Gastrocnemius medialis (tissue), 4 donors: ENCODE measurements at regions not wholly inside any gene's neighbourhood (a gene's known extent, or its start where the extent isn't known, plus 50 kb on each side); places are given as distances from the start of the nearest gene placed in this dataset.
"Not testable (repeated sequence)": the region's sequence is repeated elsewhere in the genome, so short reads cannot be mapped to it uniquely, and the experiment has no call there.

ENCODE experiments used
- ATAC-seq, 2 donors: fragments of 150-250 bp; one replicate each; pipeline ENCODE4 v1.9.1; 2016
- DNase-seq, 2 donors: peaks; one replicate each; pipeline ENCODE4 v3.0.0-alpha.2; 2019
- H3K27ac ChIP-seq, 4 donors: fragments of 200-600 bp; sonication (generic); 1 replicate in 1 of 4; 2 replicates in 3 of 4; pipeline ENCODE4 v1.5.1; 2016 to 2018; ENCODE audit warnings: mild to moderate bottlenecking in 2 of 4, moderate library complexity in 1 of 4
- H3K27me3 ChIP-seq, 3 donors: fragments of 200-600 bp; sonication (generic) in 2 of 3; 1 replicate in 1 of 3; 2 replicates in 2 of 3; pipeline versions ENCODE4 v1.5.1 to v1.6.0; 2016 to 2019; ENCODE audit warnings: mild to moderate bottlenecking in 1 of 3, moderate library complexity in 1 of 3
- H3K36me3 ChIP-seq, 2 donors: fragments of 200-600 bp; sonication (generic) in 1 of 2; one replicate each; pipeline ENCODE4 v1.5.1; 2017 to 2018
- H3K4me1 ChIP-seq, 2 donors: fragments of 200-600 bp; sonication (generic) in 1 of 2; one replicate each; pipeline ENCODE4 v1.5.1; 2016 to 2017; ENCODE audit warnings: mild to moderate bottlenecking in 2 of 2
- H3K4me3 ChIP-seq, 4 donors: fragments of 200-600 bp; sonication (generic) in 3 of 4; 1 replicate in 1 of 4; 2 replicates in 3 of 4; pipeline ENCODE4 v1.5.1; 2016 to 2019; ENCODE audit warnings: mild to moderate bottlenecking in 2 of 4
- H3K9me3 ChIP-seq, 3 donors: fragments of 200-600 bp; sonication (generic) in 2 of 3; 1 replicate in 1 of 3; 2 replicates in 2 of 3; pipeline ENCODE4 v1.5.1; 2016 to 2019
- CTCF ChIP-seq, 5 experiments: fragments of 450-650 bp in 3 of 5; fragments of 200-600 bp in 2 of 5; sonication (generic) in 2 of 5; IDR thresholded peaks in 4 of 5; conservative IDR thresholded peaks in 1 of 5; 1 replicate in 4 of 5; 2 replicates in 1 of 5; pipeline ENCODE4 v1.5.1; 2016 to 2019; ENCODE audit warnings: antibody characterized with exemption in 5 of 5, mild to moderate bottlenecking in 3 of 5, moderate library complexity in 3 of 5
- POLR2A ChIP-seq, 2 donors: fragments of 450-650 bp; IDR thresholded peaks; one replicate each; pipeline ENCODE4 v1.6.1; 2017; ENCODE audit warnings: antibody characterized with exemption in 2 of 2, mild to moderate bottlenecking in 2 of 2, moderate library complexity in 2 of 2
- in situ Hi-C, 4 donors: fragments of 200-750 bp; cut with MboI; loops; one replicate each; pipeline versions ENCODE4 v1.15.0 to v1.8.0; 2017; ENCODE audit warnings: low sequenced_read_pairs in 4 of 4
- intact Hi-C: fragments of 100-400 bp; cut with DNase I; formaldehyde crosslinking; loops from one replicate; pipeline ENCODE4 v1.15.1; 2023; ENCODE audit warnings: low total_unique reads

DNA sequence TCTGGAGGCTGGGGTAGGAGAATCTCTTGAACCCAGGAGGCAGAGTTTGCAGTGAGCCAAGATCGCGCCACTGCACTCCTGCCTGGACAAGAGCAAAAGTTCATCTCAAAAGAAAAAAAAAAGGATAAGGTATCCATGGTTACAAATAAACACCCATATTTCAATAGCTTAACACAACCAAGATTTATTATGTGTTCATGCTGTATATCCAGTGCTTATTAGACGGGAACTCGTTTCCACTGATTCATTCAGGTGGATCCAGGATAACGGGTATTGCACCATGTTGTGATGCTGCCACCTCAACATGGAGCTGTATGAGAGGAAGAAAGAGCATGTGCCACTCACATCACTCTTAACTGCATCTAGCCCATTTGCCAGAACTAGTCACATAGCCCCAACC, 69.1 kb upstream of the HIVEP1 start:
- ATAC-seq = no peak
- in situ Hi-C loops (no loop called here), intact Hi-C loops (no loop called here)
- DNase-seq = no peak
- Histone ChIP-seq H3K27me3 (no peaks in the 10 kb centered on the region), H3K27ac (no peak overlapping the region), H3K9me3 (no peaks in the 10 kb centered on the region), H3K36me3 (no peaks in the 10 kb centered on the region), H3K4me3 (no peak overlapping the region), H3K4me1 (no peaks in the 10 kb centered on the region)
- TF ChIP-seq POLR2A (IDR thresholded peaks at IDR 0.05) (no peak), CTCF (IDR thresholded peaks at IDR 0.05 in 4 of 5, conservative IDR thresholded peaks at IDR 0.05 in 1 of 5) (no peak)

DNA sequence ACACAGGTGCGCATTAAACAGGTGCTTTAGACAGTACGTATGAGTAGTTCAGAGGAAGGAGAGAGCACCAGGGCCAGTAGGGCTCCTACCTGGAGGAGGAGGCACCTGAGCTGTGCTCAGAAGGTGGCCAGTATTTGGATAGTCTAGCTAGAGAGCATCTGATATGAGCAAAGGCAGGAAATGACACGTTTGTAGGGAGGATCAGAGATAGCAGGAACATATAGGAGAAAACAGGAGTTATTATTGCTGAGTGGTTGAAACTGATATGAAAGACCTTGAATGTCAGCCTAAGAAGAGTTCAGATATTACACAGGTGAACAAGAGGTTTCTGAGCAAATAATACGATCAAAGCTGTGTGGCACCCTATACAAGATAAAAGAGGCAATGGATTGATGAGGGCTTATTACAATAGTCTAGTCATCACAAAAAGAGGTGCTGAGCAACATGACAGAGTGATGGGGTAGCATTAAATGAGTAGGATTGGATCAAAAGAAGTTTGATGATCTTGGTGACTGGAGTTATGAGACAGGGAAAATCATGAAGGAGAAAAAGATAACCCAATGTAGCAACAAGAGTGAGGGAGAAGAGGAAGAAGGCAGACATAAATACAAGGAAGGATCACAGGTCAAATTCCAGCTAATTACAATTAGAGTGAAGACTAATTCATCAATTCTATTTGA, 69.8 kb upstream of the HIVEP1 start:
- Histone ChIP-seq H3K9me3 (no peaks in the 10 kb centered on the region), H3K27me3 (no peaks in the 10 kb centered on the region), H3K27ac (no peak overlapping the region), H3K4me1 (no peaks in the 10 kb centered on the region), H3K36me3 (no peaks in the 10 kb centered on the region), H3K4me3 (no peak overlapping the region)
- ATAC-seq = no peak
- in situ Hi-C loops = no loop called here
- intact Hi-C loops = no loop called here
- TF ChIP-seq CTCF (IDR thresholded peaks at IDR 0.05 in 4 of 5, conservative IDR thresholded peaks at IDR 0.05 in 1 of 5) (no peak), POLR2A (IDR thresholded peaks at IDR 0.05) (no peak)
- no peak for DNase-seq

GRCh38 chr6:11940532-11941166, 71.5 kb upstream of the HIVEP1 start:
- intact Hi-C loops, H3K27ac ChIP-seq, H3K27me3 ChIP-seq, in situ Hi-C loops, H3K36me3 ChIP-seq, DNase-seq, H3K9me3 ChIP-seq, H3K4me3 ChIP-seq, H3K4me1 ChIP-seq, ATAC-seq: not testable (repeated sequence)

DNA sequence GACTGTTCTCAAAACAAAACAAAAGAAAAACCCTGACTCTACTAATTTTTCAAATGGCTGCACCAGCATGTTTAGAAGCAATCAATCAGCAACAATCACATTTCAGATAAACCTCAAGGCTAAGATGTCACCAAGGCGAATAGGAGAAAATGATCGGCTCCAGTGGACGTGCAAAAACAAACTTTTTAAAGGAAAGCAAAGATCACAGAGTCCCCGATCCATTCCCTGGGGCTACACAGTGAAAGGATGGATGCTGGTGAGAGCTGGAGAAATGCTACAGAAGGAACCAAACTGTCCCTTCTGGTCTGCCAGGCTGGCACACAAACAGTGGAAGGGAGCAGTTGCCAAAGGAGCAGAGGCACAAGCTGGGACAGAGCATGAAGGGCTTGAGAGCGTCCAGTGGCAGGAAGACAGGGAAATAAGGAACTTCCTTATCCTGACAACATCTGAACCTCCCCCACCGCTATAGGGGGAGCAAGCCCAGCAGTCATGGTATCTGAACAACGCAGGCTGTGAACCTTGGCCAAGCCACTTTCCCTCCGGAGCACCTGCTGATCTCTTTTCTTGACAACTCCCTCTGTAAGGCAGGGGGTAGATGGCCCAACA, 73.7 kb upstream of the HIVEP1 start:
- peak overlapping the region in 1 of 4 donors; percentile 17 for H3K4me3 ChIP-seq
- ATAC-seq (no peak), DNase-seq (no peak)
- H3K27ac ChIP-seq = no peak overlapping the region
- TF ChIP-seq POLR2A (IDR thresholded peaks at IDR 0.05) (no peak), CTCF (IDR thresholded peaks at IDR 0.05 in 4 of 5, conservative IDR thresholded peaks at IDR 0.05 in 1 of 5) (no peak)
- H3K27me3 ChIP-seq = no peaks in the 10 kb centered on the region
- no peaks in the 10 kb centered on the region for H3K36me3 ChIP-seq
- no peaks in the 10 kb centered on the region for H3K4me1 ChIP-seq
- in situ Hi-C loops = no loop called here
- H3K9me3 ChIP-seq = no peaks in the 10 kb centered on the region
- intact Hi-C loops = no loop called here

- no peak for ATAC-seq
- TF ChIP-seq POLR2A (IDR thresholded peaks at IDR 0.05) = no peak
- no peak for TF ChIP-seq CTCF (IDR thresholded peaks at IDR 0.05 in 4 of 5, conservative IDR thresholded peaks at IDR 0.05 in 1 of 5)
- intact Hi-C loops (no loop called here), in situ Hi-C loops (no loop called here)
- no peaks in the 10 kb centered on the region for H3K36me3 ChIP-seq
- H3K27ac ChIP-seq = no peak overlapping the region
- no peaks in the 10 kb centered on the region for H3K9me3 ChIP-seq
- H3K4me1 ChIP-seq = no peaks in the 10 kb centered on the region
- no peak overlapping the region for H3K4me3 ChIP-seq
- no peak for DNase-seq
- H3K27me3 ChIP-seq = no peaks in the 10 kb centered on the region
Measured at GRCh38 chr6:11934638-11935037, 77.5 kb upstream of the HIVEP1 start.

- H3K4me3 ChIP-seq, H3K36me3 ChIP-seq, H3K9me3 ChIP-seq, ATAC-seq, H3K27me3 ChIP-seq, H3K4me1 ChIP-seq, intact Hi-C loops, in situ Hi-C loops, H3K27ac ChIP-seq, DNase-seq: not testable (repeated sequence)
Measured at GRCh38 chr6:11932892-11933291, 79.2 kb upstream of the HIVEP1 start.
